ENCODE measurements at regions not wholly inside any gene's neighbourhood (a gene's known extent, or its start where the extent isn't known, plus 50 kb on each side); places are given as distances from the start of the nearest gene placed in this dataset.

GRCh38 chr4:162503868-162504267 lies 340.1 kb upstream of the FSTL5 start:
- ATAC-seq (ENCODE audit: insufficient read depth, low FRiP score), result no peak
- Histone ChIP-seq H3K27me3 (ENCODE audit: control insufficient read depth in 3 of 3, insufficient read depth in 3 of 3, low read length in 2 of 3) (no peaks in the 10 kb centered on the region), H3K36me3 (ENCODE audit: control insufficient read depth in 4 of 4, insufficient read depth in 4 of 4, low read length in 4 of 4) (no peaks in the 10 kb centered on the region), H3K27ac (ENCODE audit: low read depth in 1 of 2, low read length in 1 of 2) (no peak overlapping the region), H3K4me1 (ENCODE audit: control insufficient read depth in 5 of 5, insufficient read depth in 5 of 5, low read length in 5 of 5) (no peaks in the 10 kb centered on the region), H3K9ac (ENCODE audit: insufficient read depth in 1 of 2, low read length in 2 of 2) (no peak overlapping the region), H3K9me3 (ENCODE audit: control insufficient read depth in 4 of 4, insufficient read depth in 3 of 4, low read length in 3 of 4) (no peaks in the 10 kb centered on the region), H3K4me3 (no peak overlapping the region)
- TF ChIP-seq, protein P1, sequence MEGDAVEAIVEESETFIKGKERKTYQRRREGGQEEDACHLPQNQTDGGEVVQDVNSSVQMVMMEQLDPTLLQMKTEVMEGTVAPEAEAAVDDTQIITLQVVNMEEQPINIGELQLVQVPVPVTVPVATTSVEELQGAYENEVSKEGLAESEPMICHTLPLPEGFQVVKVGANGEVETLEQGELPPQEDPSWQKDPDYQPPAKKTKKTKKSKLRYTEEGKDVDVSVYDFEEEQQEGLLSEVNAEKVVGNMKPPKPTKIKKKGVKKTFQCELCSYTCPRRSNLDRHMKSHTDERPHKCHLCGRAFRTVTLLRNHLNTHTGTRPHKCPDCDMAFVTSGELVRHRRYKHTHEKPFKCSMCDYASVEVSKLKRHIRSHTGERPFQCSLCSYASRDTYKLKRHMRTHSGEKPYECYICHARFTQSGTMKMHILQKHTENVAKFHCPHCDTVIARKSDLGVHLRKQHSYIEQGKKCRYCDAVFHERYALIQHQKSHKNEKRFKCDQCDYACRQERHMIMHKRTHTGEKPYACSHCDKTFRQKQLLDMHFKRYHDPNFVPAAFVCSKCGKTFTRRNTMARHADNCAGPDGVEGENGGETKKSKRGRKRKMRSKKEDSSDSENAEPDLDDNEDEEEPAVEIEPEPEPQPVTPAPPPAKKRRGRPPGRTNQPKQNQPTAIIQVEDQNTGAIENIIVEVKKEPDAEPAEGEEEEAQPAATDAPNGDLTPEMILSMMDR (IDR thresholded peaks at IDR 0.05; ENCODE audit: control extremely low read depth, extremely low read depth), result no peak
- no peak for DNase-seq
- 88 to 92% methylated on average over 4 of the region's 4 CpGs for WGBS, 2 donors

GRCh38 chr4:162502109-162502508 lies 338.3 kb upstream of the FSTL5 start:
- Histone ChIP-seq H3K9me3 (ENCODE audit: control insufficient read depth in 4 of 4, insufficient read depth in 3 of 4, low read length in 3 of 4) (no peaks in the 10 kb centered on the region), H3K9ac (ENCODE audit: insufficient read depth in 1 of 2, low read length in 2 of 2) (no peak overlapping the region), H3K4me1 (ENCODE audit: control insufficient read depth in 5 of 5, insufficient read depth in 5 of 5, low read length in 5 of 5) (no peaks in the 10 kb centered on the region), H3K4me3 (no peak overlapping the region), H3K27ac (ENCODE audit: low read depth in 1 of 2, low read length in 1 of 2) (no peak overlapping the region), H3K27me3 (ENCODE audit: control insufficient read depth in 3 of 3, insufficient read depth in 3 of 3, low read length in 2 of 3) (no peaks in the 10 kb centered on the region), H3K36me3 (ENCODE audit: control insufficient read depth in 4 of 4, insufficient read depth in 4 of 4, low read length in 4 of 4) (no peaks in the 10 kb centered on the region)
- DNase-seq, result no peak
- TF ChIP-seq, protein P1 (IDR thresholded peaks at IDR 0.05; ENCODE audit: control extremely low read depth, extremely low read depth), result no peak
- ATAC-seq (ENCODE audit: insufficient read depth, low FRiP score), result no peak

DNA sequence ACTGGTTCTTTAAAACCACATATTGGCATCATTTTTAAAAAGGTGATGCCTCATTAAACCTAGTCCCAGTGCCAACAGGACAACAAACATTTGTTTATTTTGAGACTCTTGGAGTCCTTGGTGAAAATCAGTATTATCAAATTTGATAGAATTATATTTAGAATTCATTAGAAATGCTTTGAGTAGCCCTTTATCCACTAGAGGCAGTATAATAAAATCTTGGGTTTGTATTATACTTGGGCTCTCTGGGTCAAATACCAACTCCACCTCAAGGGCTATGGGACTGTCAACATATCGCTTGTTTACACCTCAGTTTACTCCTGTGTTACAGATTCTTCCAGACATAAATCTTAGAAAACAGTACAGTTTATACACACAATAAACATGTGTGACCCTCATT lies 335.7 kb upstream of the FSTL5 start:
- Histone ChIP-seq H3K36me3 (ENCODE audit: control insufficient read depth in 4 of 4, insufficient read depth in 4 of 4, low read length in 4 of 4) (no peaks in the 10 kb centered on the region), H3K9me3 (ENCODE audit: control insufficient read depth in 4 of 4, insufficient read depth in 3 of 4, low read length in 3 of 4) (no peaks in the 10 kb centered on the region), H3K4me1 (ENCODE audit: control insufficient read depth in 5 of 5, insufficient read depth in 5 of 5, low read length in 5 of 5) (no peaks in the 10 kb centered on the region), H3K27me3 (ENCODE audit: control insufficient read depth in 3 of 3, insufficient read depth in 3 of 3, low read length in 2 of 3) (no peaks in the 10 kb centered on the region), H3K9ac (ENCODE audit: insufficient read depth in 1 of 2, low read length in 2 of 2) (no peak overlapping the region), H3K27ac (ENCODE audit: low read depth in 1 of 2, low read length in 1 of 2) (no peak overlapping the region), H3K4me3 (no peak overlapping the region)
- ATAC-seq (ENCODE audit: insufficient read depth, low FRiP score) (no peak), DNase-seq (peak in 1 of 3 donors; percentile 1)
- TF ChIP-seq, protein P1 (IDR thresholded peaks at IDR 0.05; ENCODE audit: control extremely low read depth, extremely low read depth), result no peak
- 81 to 85% methylated on average over 1 of the region's 1 CpG for WGBS, 2 donors

GRCh38 chr4:162498168-162498567 lies 334.4 kb upstream of the FSTL5 start:
- DNase-seq, result peak in 2 of 3 donors; percentile 10 to 23

More at GRCh38 chr4:162498168-162498567, 334.4 kb upstream of the FSTL5 start:
- no peak overlapping the region for H3K27ac ChIP-seq (ENCODE audit: low read depth in 1 of 2, low read length in 1 of 2)
- H3K4me1 ChIP-seq (ENCODE audit: control insufficient read depth in 5 of 5, insufficient read depth in 5 of 5, low read length in 5 of 5), result no peaks in the 10 kb centered on the region
- TF ChIP-seq, protein P1 (IDR thresholded peaks at IDR 0.05; ENCODE audit: control extremely low read depth, extremely low read depth), result no peak
- H3K9me3 ChIP-seq (ENCODE audit: control insufficient read depth in 4 of 4, insufficient read depth in 3 of 4, low read length in 3 of 4), result no peaks in the 10 kb centered on the region
- no peaks in the 10 kb centered on the region for H3K36me3 ChIP-seq (ENCODE audit: control insufficient read depth in 4 of 4, insufficient read depth in 4 of 4, low read length in 4 of 4)
- no peak for ATAC-seq (ENCODE audit: insufficient read depth, low FRiP score)
- 48 to 75% methylated on average over 2 of the region's 2 CpGs for WGBS, 2 donors
- H3K4me3 ChIP-seq, result no peak overlapping the region
- no peaks in the 10 kb centered on the region for H3K27me3 ChIP-seq (ENCODE audit: control insufficient read depth in 3 of 3, insufficient read depth in 3 of 3, low read length in 2 of 3)
- H3K9ac ChIP-seq (ENCODE audit: insufficient read depth in 1 of 2, low read length in 2 of 2), result no peak overlapping the region

Data from lung (tissue), 11 donors.